Mammary epithelial cell (primary cell): ENCODE measurements at regions not wholly inside any gene's neighbourhood (a gene's known extent, or its start where the extent isn't known, plus 50 kb on each side); places are given as distances from the start of the nearest gene placed in this dataset.

Experiments
- EZH2 ChIP-seq: IDR thresholded peaks from 2 replicates; pipeline ENCODE4 v1.6.1; 2012; ENCODE audit warnings: low read length, inconsistent platforms, borderline replicate concordance
- TF ChIP-seq, protein P1 (sequence below), 2 donors: IDR thresholded peaks in 1 of 2; conservative IDR thresholded peaks in 1 of 2; 2 replicates each; pipeline ENCODE4 v1.5.1; 2011 to 2012; ENCODE audit warnings: inconsistent platforms in 2 of 2, low read length in 2 of 2, mild to moderate bottlenecking in 2 of 2, control low read depth in 1 of 2, low read depth in 1 of 2; ENCODE audit not compliant: insufficient read depth in 1 of 2; ENCODE audit errors: extremely low read depth in 1 of 2

- TF ChIP-seq, protein P1, sequence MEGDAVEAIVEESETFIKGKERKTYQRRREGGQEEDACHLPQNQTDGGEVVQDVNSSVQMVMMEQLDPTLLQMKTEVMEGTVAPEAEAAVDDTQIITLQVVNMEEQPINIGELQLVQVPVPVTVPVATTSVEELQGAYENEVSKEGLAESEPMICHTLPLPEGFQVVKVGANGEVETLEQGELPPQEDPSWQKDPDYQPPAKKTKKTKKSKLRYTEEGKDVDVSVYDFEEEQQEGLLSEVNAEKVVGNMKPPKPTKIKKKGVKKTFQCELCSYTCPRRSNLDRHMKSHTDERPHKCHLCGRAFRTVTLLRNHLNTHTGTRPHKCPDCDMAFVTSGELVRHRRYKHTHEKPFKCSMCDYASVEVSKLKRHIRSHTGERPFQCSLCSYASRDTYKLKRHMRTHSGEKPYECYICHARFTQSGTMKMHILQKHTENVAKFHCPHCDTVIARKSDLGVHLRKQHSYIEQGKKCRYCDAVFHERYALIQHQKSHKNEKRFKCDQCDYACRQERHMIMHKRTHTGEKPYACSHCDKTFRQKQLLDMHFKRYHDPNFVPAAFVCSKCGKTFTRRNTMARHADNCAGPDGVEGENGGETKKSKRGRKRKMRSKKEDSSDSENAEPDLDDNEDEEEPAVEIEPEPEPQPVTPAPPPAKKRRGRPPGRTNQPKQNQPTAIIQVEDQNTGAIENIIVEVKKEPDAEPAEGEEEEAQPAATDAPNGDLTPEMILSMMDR (conservative IDR thresholded peaks at IDR 0.05 in 1 of 2, IDR thresholded peaks at IDR 0.05 in 1 of 2; ENCODE audit: extremely low read depth in 1 of 2, insufficient read depth in 1 of 2, low read depth in 1 of 2, low read length in 2 of 2): no peak
- TF ChIP-seq EZH2: no peak
Measured at GRCh38 chr2:122523981-122524380, 768.5 kb downstream of the TSN start.
